ENCODE measurements at regions not wholly inside any gene's neighbourhood (a gene's known extent, or its start where the extent isn't known, plus 50 kb on each side); places are given as distances from the start of the nearest gene placed in this dataset.

DNA sequence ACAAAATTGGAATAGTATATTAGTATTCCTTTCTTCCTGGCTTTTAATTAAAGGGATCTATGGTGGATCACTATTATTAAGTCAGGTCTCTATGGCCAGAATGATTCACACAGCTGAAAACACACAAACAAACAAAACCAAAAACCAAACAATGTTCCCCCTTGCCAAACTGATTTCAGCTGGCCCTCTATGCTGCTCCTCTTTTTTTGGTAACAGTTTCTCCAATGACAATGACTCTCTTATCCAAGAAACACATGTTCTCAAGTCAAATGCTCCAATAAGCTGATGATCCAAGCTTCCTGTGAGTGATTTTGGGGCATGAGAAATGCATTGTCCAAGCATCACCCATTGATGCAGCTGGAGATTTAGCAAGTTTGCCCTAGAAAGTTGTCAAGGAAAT, 193.4 kb upstream of the TUT7 start:
- TF ChIP-seq, protein P1, sequence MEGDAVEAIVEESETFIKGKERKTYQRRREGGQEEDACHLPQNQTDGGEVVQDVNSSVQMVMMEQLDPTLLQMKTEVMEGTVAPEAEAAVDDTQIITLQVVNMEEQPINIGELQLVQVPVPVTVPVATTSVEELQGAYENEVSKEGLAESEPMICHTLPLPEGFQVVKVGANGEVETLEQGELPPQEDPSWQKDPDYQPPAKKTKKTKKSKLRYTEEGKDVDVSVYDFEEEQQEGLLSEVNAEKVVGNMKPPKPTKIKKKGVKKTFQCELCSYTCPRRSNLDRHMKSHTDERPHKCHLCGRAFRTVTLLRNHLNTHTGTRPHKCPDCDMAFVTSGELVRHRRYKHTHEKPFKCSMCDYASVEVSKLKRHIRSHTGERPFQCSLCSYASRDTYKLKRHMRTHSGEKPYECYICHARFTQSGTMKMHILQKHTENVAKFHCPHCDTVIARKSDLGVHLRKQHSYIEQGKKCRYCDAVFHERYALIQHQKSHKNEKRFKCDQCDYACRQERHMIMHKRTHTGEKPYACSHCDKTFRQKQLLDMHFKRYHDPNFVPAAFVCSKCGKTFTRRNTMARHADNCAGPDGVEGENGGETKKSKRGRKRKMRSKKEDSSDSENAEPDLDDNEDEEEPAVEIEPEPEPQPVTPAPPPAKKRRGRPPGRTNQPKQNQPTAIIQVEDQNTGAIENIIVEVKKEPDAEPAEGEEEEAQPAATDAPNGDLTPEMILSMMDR (IDR thresholded peaks at IDR 0.05) = no peak
- no peak overlapping the region for H3K4me3 Mint-ChIP-seq

DNA sequence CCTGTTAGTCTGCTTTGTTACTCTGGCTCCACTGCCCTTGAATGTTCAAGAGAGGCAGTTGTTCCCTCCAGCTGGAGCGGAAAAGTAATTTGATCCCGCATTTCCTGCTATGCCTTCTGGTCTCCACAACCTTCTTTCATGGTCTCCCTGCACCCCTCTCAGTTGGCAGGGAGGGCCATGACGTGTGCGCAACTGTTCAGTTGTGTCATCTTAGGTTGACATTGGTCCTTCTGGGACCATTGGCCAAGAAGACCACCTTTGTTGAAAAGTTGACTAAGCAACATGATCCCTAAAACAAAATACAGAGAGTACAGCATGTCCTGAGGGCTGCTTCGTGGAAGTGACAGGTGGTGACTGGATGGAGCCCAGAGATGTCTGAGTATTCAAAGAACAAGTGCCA, 192.5 kb upstream of the TUT7 start:
- Mint-ChIP-seq H3K4me1 (peaks cover 21% of the 10 kb centered on the region), H3K27me3 (ENCODE audit: low read depth, poor library complexity) (peaks cover 11% of the 10 kb centered on the region), H3K27ac (no peak overlapping the region), H3K4me3 (no peak overlapping the region), H3K9me3 (no peaks in the 10 kb centered on the region), H3K36me3 (ENCODE audit: low read depth) (no peaks in the 10 kb centered on the region)
- no peak for DNase-seq
- TF ChIP-seq, protein P1 (IDR thresholded peaks at IDR 0.05) = no peak

More for the DNA sequence above, 193.4 kb upstream of the TUT7 start:
- Mint-ChIP-seq H3K4me1 (peaks cover 21% of the 10 kb centered on the region), H3K27ac (no peak overlapping the region), H3K9me3 (no peaks in the 10 kb centered on the region), H3K27me3 (ENCODE audit: low read depth, poor library complexity) (peaks cover 11% of the 10 kb centered on the region), H3K36me3 (ENCODE audit: low read depth) (no peaks in the 10 kb centered on the region)
- DNase-seq = no peak

DNA sequence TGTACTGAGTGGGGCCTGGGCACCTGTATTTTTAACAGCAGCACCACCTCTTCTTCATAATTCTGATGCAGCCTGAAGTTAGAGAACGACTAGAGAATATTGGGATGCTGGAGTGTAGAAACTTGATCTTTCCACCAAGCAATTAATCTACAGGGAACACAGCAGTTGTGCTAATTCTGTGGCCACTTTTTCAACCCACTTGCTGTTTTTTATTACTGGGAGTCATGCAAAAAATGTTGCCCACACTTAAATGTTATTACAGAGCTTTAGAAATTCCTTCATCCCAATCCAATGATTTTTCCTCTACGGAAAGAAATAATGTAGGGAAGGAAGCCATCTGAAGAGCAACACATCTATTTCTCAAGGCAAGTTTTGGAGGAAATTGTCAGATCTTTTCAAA, 190.9 kb upstream of the TUT7 start:
- Mint-ChIP-seq H3K9me3 (no peaks in the 10 kb centered on the region), H3K36me3 (ENCODE audit: low read depth) (no peaks in the 10 kb centered on the region), H3K27ac (no peak overlapping the region)

DNA sequence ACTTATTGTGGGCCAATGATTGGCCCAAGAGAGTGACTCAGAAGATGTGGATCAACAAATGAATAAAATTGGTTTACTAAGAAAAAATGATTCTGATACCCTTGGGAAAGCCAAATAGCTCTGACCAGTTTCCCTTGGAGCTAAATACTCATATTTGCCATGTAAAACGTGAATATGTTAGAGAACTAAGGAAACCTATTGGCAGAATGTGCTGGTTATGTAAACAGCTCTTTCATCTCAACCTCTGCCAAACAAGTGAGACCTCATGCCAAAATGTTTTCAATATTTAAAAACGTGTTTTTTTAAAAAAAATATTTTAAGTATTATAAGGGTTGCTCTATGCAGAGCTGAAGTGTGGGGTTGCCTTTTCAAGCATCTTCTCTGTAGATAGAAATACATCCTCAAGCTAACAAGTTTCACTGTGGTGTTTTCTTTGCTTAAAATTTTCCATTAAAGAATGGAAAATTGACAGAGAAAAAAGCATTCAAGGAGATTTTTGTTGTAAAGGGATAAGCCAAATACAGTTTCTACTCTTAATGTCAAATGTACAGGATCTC, 186.9 kb upstream of the TUT7 start:
- Mint-ChIP-seq H3K4me3 (no peak overlapping the region), H3K36me3 (ENCODE audit: low read depth) (no peaks in the 10 kb centered on the region), H3K27me3 (ENCODE audit: low read depth, poor library complexity) (no peaks in the 10 kb centered on the region), H3K4me1 (peaks cover 10% of the 10 kb centered on the region), H3K9me3 (peaks cover 11% of the 10 kb centered on the region), H3K27ac (no peak overlapping the region)
- no peak for DNase-seq
- TF ChIP-seq, protein P1 (IDR thresholded peaks at IDR 0.05) = no peak

More for the DNA sequence above, 190.9 kb upstream of the TUT7 start:
- Mint-ChIP-seq H3K27me3 (ENCODE audit: low read depth, poor library complexity) (peaks cover 9% of the 10 kb centered on the region), H3K4me3 (no peak overlapping the region), H3K4me1 (peaks cover 21% of the 10 kb centered on the region)
- no peak for DNase-seq
- TF ChIP-seq, protein P1 (IDR thresholded peaks at IDR 0.05) = no peak

DNA sequence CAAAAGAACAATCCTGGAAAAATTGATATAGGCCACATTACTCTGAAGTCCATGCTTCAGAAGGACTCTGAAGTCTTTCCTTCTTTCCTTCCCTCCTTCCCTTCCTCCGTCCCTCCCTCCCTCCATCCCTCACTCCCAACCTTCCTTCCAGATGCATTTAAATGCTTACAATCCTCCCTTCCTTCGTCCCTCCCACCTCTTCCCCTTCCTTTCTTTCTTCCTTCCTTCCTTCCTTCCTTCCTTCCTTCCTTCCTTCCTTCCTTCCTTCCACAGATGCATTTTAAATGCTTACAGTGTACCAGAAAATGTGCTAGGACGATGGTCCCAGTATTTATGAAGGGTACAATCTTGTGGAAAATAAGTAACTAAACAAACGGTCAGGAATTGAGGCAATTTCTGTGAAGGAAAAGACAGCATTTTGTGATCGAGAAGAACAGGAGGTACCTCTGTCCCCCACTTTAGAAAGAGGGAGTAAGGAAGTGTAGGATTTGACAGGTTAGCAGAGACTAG, 181.3 kb upstream of the TUT7 start:
- H3K4me3 Mint-ChIP-seq = no peak overlapping the region
- H3K36me3 Mint-ChIP-seq (ENCODE audit: low read depth) = no peaks in the 10 kb centered on the region
- no peak for DNase-seq
- H3K27ac Mint-ChIP-seq = no peak overlapping the region
- TF ChIP-seq, protein P1 (IDR thresholded peaks at IDR 0.05) = no peak
- no peaks in the 10 kb centered on the region for H3K4me1 Mint-ChIP-seq
- H3K9me3 Mint-ChIP-seq = peaks cover 15% of the 10 kb centered on the region
- peaks cover 4% of the 10 kb centered on the region for H3K27me3 Mint-ChIP-seq (ENCODE audit: low read depth, poor library complexity)

DNA sequence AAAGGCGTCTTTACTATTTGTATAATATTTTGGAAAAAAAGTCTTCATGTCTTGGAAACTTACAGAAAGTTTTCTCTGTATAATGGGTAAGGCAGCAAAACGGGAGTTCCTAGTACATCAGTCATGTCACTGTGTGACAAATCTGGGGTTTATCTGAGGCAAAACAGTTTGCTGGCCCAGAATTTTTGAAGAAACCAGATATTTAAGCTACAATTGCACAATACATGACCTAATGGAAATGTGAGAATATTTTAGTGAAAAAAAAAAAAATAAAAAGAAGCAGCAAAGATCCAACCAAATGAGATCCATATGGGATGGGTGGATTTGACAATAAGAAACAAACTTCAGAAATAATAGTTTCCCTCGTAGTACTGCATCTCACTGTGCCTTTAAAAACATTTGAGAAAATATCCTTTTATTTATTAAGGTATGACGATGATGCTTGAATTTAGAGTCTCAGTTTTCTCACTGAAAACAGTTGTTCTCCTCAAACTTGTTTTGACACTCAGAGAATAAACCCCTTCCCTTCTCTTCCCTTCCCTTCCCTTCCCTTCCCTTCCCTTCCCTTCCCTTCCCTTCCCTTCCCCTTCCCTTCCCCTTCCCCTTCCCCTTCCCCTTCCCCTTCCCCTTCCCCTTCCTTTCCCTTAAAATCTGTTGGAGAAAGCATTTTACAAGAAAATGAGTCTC, 180.5 kb upstream of the TUT7 start:
- Mint-ChIP-seq H3K4me1 (no peaks in the 10 kb centered on the region), H3K4me3 (no peak overlapping the region), H3K27me3 (ENCODE audit: low read depth, poor library complexity) (peaks cover 4% of the 10 kb centered on the region), H3K9me3 (peaks cover 15% of the 10 kb centered on the region), H3K36me3 (ENCODE audit: low read depth) (no peaks in the 10 kb centered on the region), H3K27ac (no peak overlapping the region)
- no peak for DNase-seq
- TF ChIP-seq, protein P1 (IDR thresholded peaks at IDR 0.05) = no peak

Measured in nephron progenitor cell (in vitro differentiated cells).